OCI-LY7 (cell line): ENCODE measurements at regions not wholly inside any gene's neighbourhood (a gene's known extent, or its start where the extent isn't known, plus 50 kb on each side); places are given as distances from the start of the nearest gene placed in this dataset.

Source experiments
- BruUV-seq: library from RNA; stranded (reverse); fragments of 400-500 nt; replicated peaks from 2 replicates; lab custom pipeline; 2021; lab: Mats Ljungman, UMichigan
- CTCF ChIA-PET: fragments of 300-600 bp; sonication (Branson Sonifier 250); formaldehyde crosslinking; loops from one replicate; lab custom pipeline; 2022; ENCODE audit warnings: antibody characterized with exemption; ENCODE audit not compliant: unreplicated experiment; lab: Charles Lee
- POLR2A ChIA-PET: fragments of 300-600 bp; sonication (Branson Sonifier 250); formaldehyde crosslinking; loops from one replicate; lab custom pipeline; 2022; ENCODE audit warnings: antibody characterized with exemption; lab: Charles Lee
- DNase-seq: peaks from one replicate; pipeline ENCODE4 v3.0.0-alpha.2; 2015; ENCODE audit warnings: low spot score
- H2AFZ ChIP-seq: fragments of 200-600 bp; sonication (generic), shearing (Covaris generic); 2 replicates; pipeline ENCODE4 v1.6.1; 2014; ENCODE audit warnings: mild to moderate bottlenecking, antibody characterized with exemption, low read length, moderate library complexity
- H3K27ac ChIP-seq: fragments of 200-600 bp; sonication (generic); 2 replicates; pipeline ENCODE4 v1.5.1; 2014; ENCODE audit warnings: mixed run types, low read depth, mild to moderate bottlenecking, moderate library complexity, low read length, inconsistent platforms; ENCODE audit not compliant: poor library complexity, severe bottlenecking
- H3K36me3 ChIP-seq: fragments of 200-600 bp; sonication (generic); 2 replicates; pipeline ENCODE4 v1.6.1; 2014; ENCODE audit warnings: mild to moderate bottlenecking, antibody characterized with exemption, low read length, moderate library complexity, mixed read lengths; ENCODE audit not compliant: insufficient read depth
- H3K4me1 ChIP-seq: fragments of 200-600 bp; sonication (generic); 2 replicates; pipeline ENCODE4 v1.5.1; 2014; ENCODE audit warnings: mild to moderate bottlenecking, low read length; ENCODE audit not compliant: insufficient read depth, poor library complexity, severe bottlenecking
- H3K4me2 ChIP-seq: fragments of 200-600 bp; sonication (generic); 2 replicates; pipeline ENCODE4 v1.6.1; 2014; ENCODE audit warnings: mild to moderate bottlenecking, low read length
- H3K4me3 ChIP-seq: fragments of 200-600 bp; sonication (generic); 2 replicates; pipeline ENCODE4 v1.5.1; 2014; ENCODE audit warnings: mild to moderate bottlenecking, low read depth, low read length; ENCODE audit not compliant: poor library complexity, severe bottlenecking
- H3K79me2 ChIP-seq: fragments of 200-600 bp; sonication (generic); 2 replicates; pipeline ENCODE4 v1.6.1; 2016; ENCODE audit warnings: low read depth, mild to moderate bottlenecking, low read length, moderate library complexity, mixed read lengths; ENCODE audit not compliant: insufficient read depth
- H3K9me2 ChIP-seq: fragments of 200-600 bp; sonication (generic); 2 replicates; pipeline ENCODE4 v1.6.1; 2016; ENCODE audit warnings: mild to moderate bottlenecking, low read length, mixed read lengths; ENCODE audit not compliant: insufficient read depth
- H3K9me3 ChIP-seq: fragments of 200-600 bp; sonication (generic); 2 replicates; pipeline ENCODE4 v1.6.1; 2014; ENCODE audit warnings: mild to moderate bottlenecking, mixed run types, low read length, mixed read lengths
- H4K20me1 ChIP-seq: fragments of 200-600 bp; sonication (generic); 2 replicates; pipeline ENCODE4 v1.6.1; 2014; ENCODE audit warnings: mild to moderate bottlenecking, antibody characterized with exemption, low read length, moderate library complexity, mixed read lengths; ENCODE audit not compliant: insufficient read depth
- CTCF ChIP-seq: fragments of 200-600 bp; sonication (generic); conservative IDR thresholded peaks from 2 replicates; pipeline ENCODE4 v1.5.1; 2014; ENCODE audit warnings: mild to moderate bottlenecking, antibody characterized with exemption, low read length, moderate library complexity, mixed read lengths
- EZH2phosphoT487 ChIP-seq: fragments of 200-600 bp; sonication (generic); IDR thresholded peaks from 2 replicates; pipeline ENCODE4 v1.6.1; 2018; ENCODE audit warnings: low read depth, borderline replicate concordance, mild to moderate bottlenecking, mixed run types, antibody characterized with exemption, low read length, moderate library complexity, mixed read lengths
- intact Hi-C: fragments of 100-400 bp; cut with micrococcal nuclease; formaldehyde crosslinking; loops from one replicate; pipeline ENCODE4 v1.10.0; 2022; ENCODE audit not compliant: unreplicated experiment

- H4K20me1 ChIP-seq = no peaks in the 10 kb centered on the region
- CTCF ChIA-PET = no interaction called here
- H3K79me2 ChIP-seq = no peaks in the 10 kb centered on the region
- no TSS peak for BruUV-seq
- no peaks in the 10 kb centered on the region for H3K4me1 ChIP-seq
- no peak overlapping the region for H3K27ac ChIP-seq
- POLR2A ChIA-PET = interaction anchor here (0.6 kb wide), 1 partner anchor 304 kb away, joined by 3 read pairs; no protein-coding TSS in a partner anchor
- TF ChIP-seq CTCF (no peak), EZH2phosphoT487 (no peak)
- DNase-seq = no peak
- intact Hi-C loops = no loop called here
- H3K9me2 ChIP-seq = no peaks in the 10 kb centered on the region
- H3K36me3 ChIP-seq = no peaks in the 10 kb centered on the region
- no peak overlapping the region for H3K4me3 ChIP-seq
- no peak overlapping the region for H2AFZ ChIP-seq
- 0 out of 2 replicates have a peak, but pooled peaks cover 4% of the 10 kb centered on the region for H3K9me3 ChIP-seq
- no peak overlapping the region for H3K4me2 ChIP-seq
Measured at GRCh38 chr13:89828506-89828905, 1519.0 kb upstream of the MIR17HG start.

GRCh38 chr13:89831157-89831556 lies 1516.3 kb upstream of the MIR17HG start:
- CTCF ChIA-PET = no interaction called here
- no peak overlapping the region for H3K4me2 ChIP-seq
- TF ChIP-seq EZH2phosphoT487 (no peak), CTCF (no peak)
- H3K9me2 ChIP-seq = no peaks in the 10 kb centered on the region
- no peak overlapping the region for H3K27ac ChIP-seq
- H3K36me3 ChIP-seq = no peaks in the 10 kb centered on the region
- no peak overlapping the region for H3K4me3 ChIP-seq
- H3K9me3 ChIP-seq = peaks cover 18% of the 10 kb centered on the region
- intact Hi-C loops = no loop called here
- no peaks in the 10 kb centered on the region for H3K4me1 ChIP-seq
- BruUV-seq = no TSS peak
- H4K20me1 ChIP-seq = no peaks in the 10 kb centered on the region
- H2AFZ ChIP-seq = no peak overlapping the region
- no peak for DNase-seq
- POLR2A ChIA-PET = interaction anchor here (1.0 kb wide), 1 partner anchor 12 kb away, joined by 3 read pairs; no protein-coding TSS in a partner anchor
- no peaks in the 10 kb centered on the region for H3K79me2 ChIP-seq

GRCh38 chr13:89832827-89833226 lies 1514.7 kb upstream of the MIR17HG start:
- H3K79me2 ChIP-seq = no peaks in the 10 kb centered on the region
- no peaks in the 10 kb centered on the region for H4K20me1 ChIP-seq
- TF ChIP-seq EZH2phosphoT487 = no peak
- no peak for TF ChIP-seq CTCF
- H3K4me1 ChIP-seq = no peaks in the 10 kb centered on the region
- H2AFZ ChIP-seq = no peak overlapping the region
- peaks cover 23% of the 10 kb centered on the region for H3K9me3 ChIP-seq
- DNase-seq = no peak
- no peaks in the 10 kb centered on the region for H3K9me2 ChIP-seq
- H3K4me3 ChIP-seq = no peak overlapping the region
- no peaks in the 10 kb centered on the region for H3K36me3 ChIP-seq
- intact Hi-C loops = no loop called here
- no peak overlapping the region for H3K27ac ChIP-seq
- no TSS peak for BruUV-seq
- no peak overlapping the region for H3K4me2 ChIP-seq
- POLR2A ChIA-PET = no interaction called here
- CTCF ChIA-PET = no interaction called here
